Lower lobe of right lung (tissue), 2 donors: ENCODE measurements at regions not wholly inside any gene's neighbourhood (a gene's known extent, or its start where the extent isn't known, plus 50 kb on each side); places are given as distances from the start of the nearest gene placed in this dataset.

Experiments used
- ATAC-seq, 2 donors: fragments of 200-7000 bp; cut with Tn5 transposase; one replicate each; pipeline ENCODE4 v1.9.1; 2020 to 2022; ENCODE audit warnings: mild to moderate bottlenecking in 2 of 2, moderate library complexity in 2 of 2
- DNase-seq: peaks from one replicate; pipeline ENCODE4 v3.0.0-alpha.2; 2020
- H3K27ac ChIP-seq: fragments of 200-600 bp; one replicate; pipeline ENCODE4 v1.8.0; 2022
- H3K27me3 ChIP-seq: fragments of 200-600 bp; one replicate; pipeline ENCODE4 v1.8.0; 2022; ENCODE audit warnings: low read depth
- H3K36me3 ChIP-seq: fragments of 200-600 bp; one replicate; pipeline ENCODE4 v1.8.0; 2022; ENCODE audit warnings: mild to moderate bottlenecking
- H3K4me1 ChIP-seq: fragments of 200-600 bp; one replicate; pipeline ENCODE4 v1.8.0; 2022
- H3K4me3 ChIP-seq: fragments of 200-600 bp; one replicate; pipeline ENCODE4 v1.8.0; 2022; ENCODE audit warnings: mild to moderate bottlenecking
- H3K9me3 ChIP-seq: fragments of 200-600 bp; one replicate; pipeline ENCODE4 v1.8.0; 2022
- intact Hi-C: fragments of 100-400 bp; cut with DNase I; formaldehyde crosslinking; loops from one replicate; pipeline ENCODE4 v1.11.0; 2022
- TF ChIP-seq, protein P1 (sequence below): fragments of 200-600 bp; IDR thresholded peaks from one replicate; pipeline ENCODE4 v1.8.0; 2022; ENCODE audit warnings: antibody characterized with exemption, mild to moderate bottlenecking
- donor health status: DM: no; HTN: yes; CAD: no; lungs with severe emphysema.

DNA sequence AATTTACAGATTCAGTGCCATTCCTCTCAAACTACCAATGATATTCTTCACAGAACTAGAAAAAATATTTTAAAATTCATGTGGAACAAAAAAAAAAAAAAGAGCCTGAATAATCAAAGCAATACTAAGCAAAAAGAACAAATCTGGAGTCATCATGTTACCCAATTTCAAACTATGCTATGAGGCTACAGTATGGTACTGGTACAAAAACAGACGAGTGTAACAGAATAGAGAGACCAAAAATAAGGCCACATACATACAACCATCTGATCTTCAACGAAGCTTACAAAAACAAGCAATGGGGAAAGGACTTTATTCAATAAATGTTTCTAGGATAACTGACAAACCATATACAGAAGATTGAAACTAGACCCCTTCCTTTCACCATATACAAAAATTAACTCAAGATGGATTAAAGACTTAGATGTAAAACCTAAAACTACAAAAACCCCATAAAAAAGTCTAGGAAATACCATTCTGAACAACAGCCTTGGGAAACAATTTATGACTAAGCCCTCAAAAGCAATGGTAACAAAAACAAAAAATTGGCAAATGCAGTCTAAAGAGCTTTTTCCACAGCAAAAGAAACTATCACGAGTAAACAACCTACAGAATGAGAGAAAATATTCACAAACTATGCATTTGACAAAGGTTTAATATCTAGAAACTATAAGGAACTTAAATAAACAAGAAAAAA lies 207.7 kb downstream of the PTN start:
- Histone ChIP-seq H3K27me3 (no peaks in the 10 kb centered on the region), H3K4me3 (no peak overlapping the region), H3K9me3 (no peaks in the 10 kb centered on the region), H3K36me3 (no peaks in the 10 kb centered on the region), H3K4me1 (no peaks in the 10 kb centered on the region), H3K27ac (no peak overlapping the region)
- intact Hi-C loops = no loop called here
- no peak for DNase-seq
- ATAC-seq = no peak
- TF ChIP-seq, protein P1, sequence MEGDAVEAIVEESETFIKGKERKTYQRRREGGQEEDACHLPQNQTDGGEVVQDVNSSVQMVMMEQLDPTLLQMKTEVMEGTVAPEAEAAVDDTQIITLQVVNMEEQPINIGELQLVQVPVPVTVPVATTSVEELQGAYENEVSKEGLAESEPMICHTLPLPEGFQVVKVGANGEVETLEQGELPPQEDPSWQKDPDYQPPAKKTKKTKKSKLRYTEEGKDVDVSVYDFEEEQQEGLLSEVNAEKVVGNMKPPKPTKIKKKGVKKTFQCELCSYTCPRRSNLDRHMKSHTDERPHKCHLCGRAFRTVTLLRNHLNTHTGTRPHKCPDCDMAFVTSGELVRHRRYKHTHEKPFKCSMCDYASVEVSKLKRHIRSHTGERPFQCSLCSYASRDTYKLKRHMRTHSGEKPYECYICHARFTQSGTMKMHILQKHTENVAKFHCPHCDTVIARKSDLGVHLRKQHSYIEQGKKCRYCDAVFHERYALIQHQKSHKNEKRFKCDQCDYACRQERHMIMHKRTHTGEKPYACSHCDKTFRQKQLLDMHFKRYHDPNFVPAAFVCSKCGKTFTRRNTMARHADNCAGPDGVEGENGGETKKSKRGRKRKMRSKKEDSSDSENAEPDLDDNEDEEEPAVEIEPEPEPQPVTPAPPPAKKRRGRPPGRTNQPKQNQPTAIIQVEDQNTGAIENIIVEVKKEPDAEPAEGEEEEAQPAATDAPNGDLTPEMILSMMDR = no peak

DNA sequence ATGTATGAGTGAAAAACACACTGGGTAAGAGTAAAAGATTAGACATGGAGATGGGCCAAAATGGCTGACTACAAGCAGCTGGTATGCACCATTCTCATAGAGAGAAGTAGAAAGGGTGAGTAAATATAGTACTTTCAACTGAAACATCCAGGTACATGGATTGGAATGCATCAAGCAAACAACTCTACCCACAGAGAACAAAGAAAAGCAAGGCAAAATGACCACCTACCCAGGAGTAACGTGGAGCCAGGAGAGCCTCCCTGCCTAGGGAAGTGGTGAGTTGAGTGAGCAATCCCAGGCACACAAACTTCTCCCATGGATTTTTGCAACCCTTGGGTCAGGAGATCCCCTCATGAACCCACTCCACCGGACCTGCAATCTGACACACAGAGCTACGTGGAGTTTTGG lies 212.8 kb downstream of the PTN start:
- TF ChIP-seq, protein P1 = no peak
- Histone ChIP-seq H3K9me3 (no peaks in the 10 kb centered on the region), H3K27me3 (no peaks in the 10 kb centered on the region), H3K4me3 (no peak overlapping the region), H3K36me3 (no peaks in the 10 kb centered on the region), H3K4me1 (no peaks in the 10 kb centered on the region), H3K27ac (no peak overlapping the region)
- intact Hi-C loops = no loop called here
- DNase-seq (no peak), ATAC-seq (peak; percentile 73 to 93)

DNA sequence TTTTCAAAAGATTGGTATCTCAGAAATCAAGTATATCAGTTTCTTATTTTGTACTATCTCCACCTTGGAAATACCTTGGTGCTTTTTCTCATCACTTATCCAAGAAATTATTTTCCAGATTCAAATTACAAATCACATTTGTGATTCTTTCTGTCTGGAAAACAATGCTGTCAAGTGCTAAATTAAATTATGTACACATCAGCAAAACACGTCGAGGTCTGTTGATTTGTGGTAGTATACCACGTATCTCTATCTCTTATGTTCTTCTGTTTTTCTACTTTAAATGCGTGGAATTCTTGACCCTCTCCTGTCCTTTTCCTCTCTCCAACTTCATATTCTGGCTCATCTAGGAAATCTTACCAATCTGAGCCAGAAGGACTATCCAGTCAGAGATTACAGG lies 214.5 kb downstream of the PTN start:
- Histone ChIP-seq H3K27me3 (no peaks in the 10 kb centered on the region), H3K4me3 (no peak overlapping the region), H3K27ac (no peak overlapping the region), H3K36me3 (no peaks in the 10 kb centered on the region), H3K4me1 (no peaks in the 10 kb centered on the region), H3K9me3 (no peaks in the 10 kb centered on the region)
- TF ChIP-seq, protein P1 = no peak
- intact Hi-C loops = no loop called here
- ATAC-seq (no peak), DNase-seq (no peak)

DNA sequence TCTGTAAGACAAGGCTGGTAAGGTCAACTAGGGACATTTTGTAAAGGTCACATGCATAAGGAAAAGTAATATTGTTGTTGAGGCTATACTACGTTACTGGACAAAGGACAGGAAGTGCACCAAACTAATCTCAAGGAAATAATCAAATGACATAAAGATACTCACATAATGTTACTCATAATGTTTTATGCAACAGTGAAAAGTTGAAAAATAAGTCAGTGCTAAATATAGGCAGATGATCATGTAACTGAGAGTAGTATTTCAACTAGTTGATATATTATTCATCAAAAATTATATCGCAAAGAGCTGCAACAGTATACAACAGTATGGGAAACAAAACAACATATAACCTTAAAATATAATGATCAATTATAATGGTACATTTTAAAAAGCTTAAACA lies 215.7 kb downstream of the PTN start:
- H3K36me3 ChIP-seq = no peaks in the 10 kb centered on the region
- no peaks in the 10 kb centered on the region for H3K9me3 ChIP-seq
- no peak overlapping the region for H3K4me3 ChIP-seq
- no peaks in the 10 kb centered on the region for H3K27me3 ChIP-seq
- no peak for DNase-seq
- intact Hi-C loops = no loop called here
- TF ChIP-seq, protein P1 = no peak
- H3K27ac ChIP-seq = no peak overlapping the region
- no peaks in the 10 kb centered on the region for H3K4me1 ChIP-seq
- ATAC-seq = no peak

DNA sequence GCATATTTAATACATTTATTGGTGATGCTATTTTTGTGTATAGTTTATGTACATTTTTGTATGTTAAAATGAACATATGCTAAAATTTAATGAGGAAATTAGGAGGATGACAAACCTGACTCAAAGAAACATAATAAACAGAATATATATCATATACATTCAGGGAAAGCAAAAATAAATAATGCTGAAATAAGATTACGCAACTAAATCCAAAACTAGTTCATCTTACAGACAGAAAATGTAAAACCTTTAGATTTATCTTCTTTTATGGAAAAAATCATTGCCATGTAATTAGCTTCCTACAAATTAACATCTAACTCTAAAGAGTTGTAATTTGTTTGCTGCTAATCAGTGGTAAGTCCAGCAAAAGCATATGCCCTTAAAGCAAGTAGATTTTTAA lies 216.5 kb downstream of the PTN start:
- TF ChIP-seq, protein P1 = no peak
- no peaks in the 10 kb centered on the region for H3K4me1 ChIP-seq
- no peaks in the 10 kb centered on the region for H3K9me3 ChIP-seq
- ATAC-seq (no peak), DNase-seq (no peak)
- H3K36me3 ChIP-seq = no peaks in the 10 kb centered on the region
- no peaks in the 10 kb centered on the region for H3K27me3 ChIP-seq
- H3K27ac ChIP-seq = no peak overlapping the region
- no peak overlapping the region for H3K4me3 ChIP-seq
- intact Hi-C loops = no loop called here
